HEK293 (cell line): ENCODE measurements at regions not wholly inside any gene's neighbourhood (a gene's known extent, or its start where the extent isn't known, plus 50 kb on each side); places are given as distances from the start of the nearest gene placed in this dataset.

Experiments
- CTCF ChIA-PET: fragments of 350-600 bp; formaldehyde crosslinking; extraction: SDS; loops from one replicate; lab custom pipeline; 2021; ENCODE audit warnings: antibody characterized with exemption; lab: Yijun Ruan, JAX
- POLR2A ChIA-PET: fragments of 300-600 bp; formaldehyde crosslinking; extraction: SDS; loops from one replicate; lab custom pipeline; 2020; ENCODE audit warnings: antibody characterized with exemption, inconsistent platforms; lab: Yijun Ruan, JAX
- H3K27ac ChIP-seq: fragments of 200-500 bp; sonication (Bioruptor generic); 2 replicates; pipeline ENCODE4 v1.5.1; 2014; ENCODE audit warnings: low read depth, low read length, control low read depth, inconsistent platforms; ENCODE audit errors: extremely low read depth
- H3K36me3 ChIP-seq, 2 experiments: fragments of 200-500 bp in 1 of 2; sonication (Bioruptor generic) in 1 of 2; 1 replicate in 1 of 2; 2 replicates in 1 of 2; pipeline ENCODE4 v1.5.1; 2014 to 2017; ENCODE audit warnings: inconsistent platforms in 2 of 2, low read length in 2 of 2; ENCODE audit not compliant: control insufficient read depth in 2 of 2, insufficient read depth in 1 of 2
- H3K4me1 ChIP-seq: fragments of 200-500 bp; sonication (Bioruptor generic); 2 replicates; pipeline ENCODE4 v1.5.1; 2014; ENCODE audit warnings: mild to moderate bottlenecking, low read length, inconsistent platforms; ENCODE audit not compliant: control insufficient read depth, insufficient read depth
- H3K4me3 ChIP-seq: 2 replicates; pipeline ENCODE4 v1.5.1; 2011; ENCODE audit warnings: low read depth, mild to moderate bottlenecking, control low read depth, low read length, moderate library complexity
- H3K9me3 ChIP-seq: fragments of 200-500 bp; sonication (Bioruptor generic); 2 replicates; pipeline ENCODE4 v1.5.1; 2014; ENCODE audit warnings: low read depth, low read length, inconsistent platforms; ENCODE audit not compliant: control insufficient read depth, insufficient read depth
- EGR2 ChIP-seq: fragments of 450-650 bp; formaldehyde crosslinking; IDR thresholded peaks from 2 replicates; pipeline ENCODE4 v1.5.1; 2016; ENCODE audit warnings: low read depth, missing biosample characterization, missing genetic modification characterization
- FEZF1 ChIP-seq: fragments of 450-650 bp; formaldehyde crosslinking; IDR thresholded peaks from 2 replicates; pipeline ENCODE4 v1.5.1; 2016; ENCODE audit warnings: missing biosample characterization, missing genetic modification characterization
- IKZF3 ChIP-seq: fragments of 450-650 bp; IDR thresholded peaks from 2 replicates; pipeline ENCODE4 v1.5.0; 2018; ENCODE audit warnings: missing biosample characterization, mild to moderate bottlenecking, missing genetic modification characterization, moderate library complexity
- KLF10 ChIP-seq: fragments of 450-650 bp; IDR thresholded peaks from 2 replicates; pipeline ENCODE4 v1.5.1; 2018; ENCODE audit warnings: missing biosample characterization, mild to moderate bottlenecking, missing genetic modification characterization
- KLF7 ChIP-seq: fragments of 450-650 bp; formaldehyde crosslinking; IDR thresholded peaks from 2 replicates; pipeline ENCODE4 v1.5.1; 2016; ENCODE audit warnings: missing biosample characterization, missing genetic modification characterization, borderline replicate concordance
- MYNN ChIP-seq: fragments of 450-650 bp; formaldehyde crosslinking; IDR thresholded peaks from 2 replicates; pipeline ENCODE4 v1.5.1; 2016; ENCODE audit warnings: missing biosample characterization, missing genetic modification characterization, borderline replicate concordance
- MZF1 ChIP-seq: fragments of 450-650 bp; formaldehyde crosslinking; IDR thresholded peaks from 2 replicates; pipeline ENCODE4 v1.5.1; 2017; ENCODE audit warnings: missing biosample characterization, missing genetic modification characterization, borderline replicate concordance
- SALL2 ChIP-seq: fragments of 450-650 bp; formaldehyde crosslinking; IDR thresholded peaks from 2 replicates; pipeline ENCODE4 v1.5.0; 2017; ENCODE audit warnings: missing biosample characterization, mild to moderate bottlenecking, missing genetic modification characterization, borderline replicate concordance
- SCRT2 ChIP-seq: fragments of 450-650 bp; formaldehyde crosslinking; IDR thresholded peaks from 2 replicates; pipeline ENCODE4 v1.5.1; 2016; ENCODE audit warnings: missing biosample characterization, missing genetic modification characterization
- SP2 ChIP-seq: fragments of 450-650 bp; formaldehyde crosslinking; IDR thresholded peaks from 2 replicates; pipeline ENCODE4 v1.5.1; 2016; ENCODE audit warnings: missing biosample characterization, missing genetic modification characterization
- TRIM28 ChIP-seq: IDR thresholded peaks from 2 replicates; pipeline ENCODE4 v1.6.1; 2011; ENCODE audit warnings: low read length, control low read depth, borderline replicate concordance
- YY1 ChIP-seq: fragments of 450-650 bp; formaldehyde crosslinking; IDR thresholded peaks from 2 replicates; pipeline ENCODE4 v1.5.1; 2018; ENCODE audit warnings: missing biosample characterization, missing genetic modification characterization
- ZNF10 ChIP-seq: fragments of 450-650 bp; formaldehyde crosslinking; IDR thresholded peaks from 2 replicates; pipeline ENCODE4 v1.5.1; 2017; ENCODE audit warnings: missing biosample characterization, missing genetic modification characterization
- ZNF174 ChIP-seq: fragments of 450-650 bp; formaldehyde crosslinking; IDR thresholded peaks from 2 replicates; pipeline ENCODE4 v1.5.0; 2017; ENCODE audit warnings: missing biosample characterization, mild to moderate bottlenecking, missing genetic modification characterization
- ZNF211 ChIP-seq: fragments of 450-650 bp; formaldehyde crosslinking; IDR thresholded peaks from 2 replicates; pipeline ENCODE4 v1.5.1; 2016; ENCODE audit warnings: low read depth, missing biosample characterization, missing genetic modification characterization
- ZNF354C ChIP-seq: fragments of 450-650 bp; formaldehyde crosslinking; IDR thresholded peaks from 2 replicates; pipeline ENCODE4 v1.5.1; 2016; ENCODE audit warnings: missing biosample characterization, missing genetic modification characterization, low read depth, borderline replicate concordance
- ZNF366 ChIP-seq: fragments of 450-650 bp; formaldehyde crosslinking; conservative IDR thresholded peaks from 2 replicates; pipeline ENCODE4 v1.5.1; 2016; ENCODE audit warnings: missing biosample characterization, missing genetic modification characterization
- ZNF404 ChIP-seq: fragments of 450-650 bp; formaldehyde crosslinking; IDR thresholded peaks from 2 replicates; pipeline ENCODE4 v1.5.1; 2017; ENCODE audit warnings: missing biosample characterization, missing genetic modification characterization
- ZNF501 ChIP-seq: fragments of 450-650 bp; formaldehyde crosslinking; IDR thresholded peaks from 2 replicates; pipeline ENCODE4 v1.5.1; 2016; ENCODE audit warnings: missing biosample characterization, missing genetic modification characterization
- ZNF530 ChIP-seq: fragments of 450-650 bp; formaldehyde crosslinking; IDR thresholded peaks from 2 replicates; pipeline ENCODE4 v1.5.1; 2016; ENCODE audit warnings: low read depth, missing biosample characterization, missing genetic modification characterization
- ZNF548 ChIP-seq: fragments of 450-650 bp; formaldehyde crosslinking; IDR thresholded peaks from 2 replicates; pipeline ENCODE4 v1.5.1; 2016; ENCODE audit warnings: missing biosample characterization, missing genetic modification characterization
- ZNF571 ChIP-seq: fragments of 450-650 bp; formaldehyde crosslinking; IDR thresholded peaks from 2 replicates; pipeline ENCODE4 v1.5.0; 2017; ENCODE audit warnings: missing biosample characterization, missing genetic modification characterization
- ZNF621 ChIP-seq: fragments of 450-650 bp; formaldehyde crosslinking; IDR thresholded peaks from 2 replicates; pipeline ENCODE4 v1.5.1; 2017; ENCODE audit warnings: missing biosample characterization, missing genetic modification characterization
- ZNF654 ChIP-seq: fragments of 450-650 bp; formaldehyde crosslinking; IDR thresholded peaks from 2 replicates; pipeline ENCODE4 v1.5.1; 2016; ENCODE audit warnings: low read depth, missing biosample characterization, missing genetic modification characterization
- TF ChIP-seq, protein P1 (sequence below): fragments of 450-650 bp; formaldehyde crosslinking; IDR thresholded peaks from 2 replicates; pipeline ENCODE4 v1.5.1; 2016; ENCODE audit warnings: missing biosample characterization, missing genetic modification characterization
- TF ChIP-seq, protein P2 (sequence below): fragments of 450-650 bp; formaldehyde crosslinking; IDR thresholded peaks from 2 replicates; pipeline ENCODE4 v1.5.1; 2016; ENCODE audit warnings: missing biosample characterization, missing genetic modification characterization
- TF ChIP-seq, protein P3 (sequence below): fragments of 450-650 bp; IDR thresholded peaks from 2 replicates; pipeline ENCODE4 v1.5.1; 2018; ENCODE audit warnings: missing biosample characterization, missing genetic modification characterization
- TF ChIP-seq, protein P4 (sequence below): fragments of 450-650 bp; formaldehyde crosslinking; IDR thresholded peaks from 2 replicates; pipeline ENCODE4 v1.5.1; 2016; ENCODE audit warnings: missing biosample characterization, missing genetic modification characterization
- TF ChIP-seq, protein P5 (sequence below): fragments of 450-650 bp; formaldehyde crosslinking; IDR thresholded peaks from 2 replicates; pipeline ENCODE4 v1.5.1; 2017; ENCODE audit warnings: missing biosample characterization, missing genetic modification characterization

DNA sequence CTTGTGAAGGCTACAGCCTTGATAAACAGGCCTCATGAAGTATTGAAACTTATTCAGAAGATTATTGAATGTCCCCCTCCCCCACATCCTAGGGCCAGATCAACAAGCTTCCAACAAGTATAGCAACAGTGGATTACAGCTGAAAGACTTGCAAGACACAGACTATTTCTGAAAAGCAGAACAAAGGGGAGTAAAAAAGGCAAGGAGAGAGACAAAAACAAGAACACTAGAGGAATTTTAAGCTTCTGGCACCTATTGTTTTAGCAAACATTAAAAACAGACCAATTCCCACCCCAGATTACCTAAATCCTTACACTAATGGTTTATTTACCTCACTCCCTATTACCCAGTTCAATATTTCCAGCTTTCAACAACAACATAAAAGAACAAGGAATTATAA lies 446.3 kb upstream of the FSTL5 start:
- Histone ChIP-seq H3K36me3 (no peaks in the 10 kb centered on the region), H3K4me1 (no peaks in the 10 kb centered on the region), H3K27ac (no peak overlapping the region), H3K9me3 (no peaks in the 10 kb centered on the region), H3K4me3 (no peak overlapping the region)
- ChIA-PET POLR2A (no interaction called here), CTCF (interaction anchor here (0.6 kb wide), 1 partner anchor 49 kb away, joined by 3 read pairs; no protein-coding TSS in a partner anchor)
- TF ChIP-seq ZNF621 (no peak), ZNF530 (tag by site-specific recombination) (no peak), MZF1 (tag by site-specific recombination) (no peak), ZNF211 (tag by site-specific recombination) (no peak), SALL2 (no peak), TRIM28 (no peak), KLF10 (tag by site-specific recombination) (no peak), MYNN (tag by site-specific recombination) (no peak), ZNF366 (tag by site-specific recombination) (no peak), ZNF354C (tag by site-specific recombination) (no peak), ZNF404 (tag by site-specific recombination) (no peak), ZNF548 (tag by site-specific recombination) (no peak), SCRT2 (tag by site-specific recombination) (no peak), ZNF654 (tag by site-specific recombination) (no peak), FEZF1 (tag by site-specific recombination) (no peak), EGR2 (tag by site-specific recombination) (no peak), KLF7 (tag by site-specific recombination) (no peak)
- TF ChIP-seq, protein P1, sequence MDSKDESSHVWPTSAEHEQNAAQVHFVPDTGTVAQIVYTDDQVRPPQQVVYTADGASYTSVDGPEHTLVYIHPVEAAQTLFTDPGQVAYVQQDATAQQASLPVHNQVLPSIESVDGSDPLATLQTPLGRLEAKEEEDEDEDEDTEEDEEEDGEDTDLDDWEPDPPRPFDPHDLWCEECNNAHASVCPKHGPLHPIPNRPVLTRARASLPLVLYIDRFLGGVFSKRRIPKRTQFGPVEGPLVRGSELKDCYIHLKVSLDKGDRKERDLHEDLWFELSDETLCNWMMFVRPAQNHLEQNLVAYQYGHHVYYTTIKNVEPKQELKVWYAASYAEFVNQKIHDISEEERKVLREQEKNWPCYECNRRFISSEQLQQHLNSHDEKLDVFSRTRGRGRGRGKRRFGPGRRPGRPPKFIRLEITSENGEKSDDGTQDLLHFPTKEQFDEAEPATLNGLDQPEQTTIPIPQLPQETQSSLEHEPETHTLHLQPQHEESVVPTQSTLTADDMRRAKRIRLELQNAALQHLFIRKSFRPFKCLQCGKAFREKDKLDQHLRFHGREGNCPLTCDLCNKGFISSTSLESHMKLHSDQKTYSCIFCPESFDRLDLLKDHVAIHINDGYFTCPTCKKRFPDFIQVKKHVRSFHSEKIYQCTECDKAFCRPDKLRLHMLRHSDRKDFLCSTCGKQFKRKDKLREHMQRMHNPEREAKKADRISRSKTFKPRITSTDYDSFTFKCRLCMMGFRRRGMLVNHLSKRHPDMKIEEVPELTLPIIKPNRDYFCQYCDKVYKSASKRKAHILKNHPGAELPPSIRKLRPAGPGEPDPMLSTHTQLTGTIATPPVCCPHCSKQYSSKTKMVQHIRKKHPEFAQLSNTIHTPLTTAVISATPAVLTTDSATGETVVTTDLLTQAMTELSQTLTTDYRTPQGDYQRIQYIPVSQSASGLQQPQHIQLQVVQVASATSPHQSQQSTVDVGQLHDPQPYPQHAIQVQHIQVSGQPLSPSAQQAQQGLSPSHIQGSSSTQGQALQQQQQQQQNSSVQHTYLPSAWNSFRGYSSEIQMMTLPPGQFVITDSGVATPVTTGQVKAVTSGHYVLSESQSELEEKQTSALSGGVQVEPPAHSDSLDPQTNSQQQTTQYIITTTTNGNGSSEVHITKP (tag by site-specific recombination): no peak
- TF ChIP-seq, protein P2, sequence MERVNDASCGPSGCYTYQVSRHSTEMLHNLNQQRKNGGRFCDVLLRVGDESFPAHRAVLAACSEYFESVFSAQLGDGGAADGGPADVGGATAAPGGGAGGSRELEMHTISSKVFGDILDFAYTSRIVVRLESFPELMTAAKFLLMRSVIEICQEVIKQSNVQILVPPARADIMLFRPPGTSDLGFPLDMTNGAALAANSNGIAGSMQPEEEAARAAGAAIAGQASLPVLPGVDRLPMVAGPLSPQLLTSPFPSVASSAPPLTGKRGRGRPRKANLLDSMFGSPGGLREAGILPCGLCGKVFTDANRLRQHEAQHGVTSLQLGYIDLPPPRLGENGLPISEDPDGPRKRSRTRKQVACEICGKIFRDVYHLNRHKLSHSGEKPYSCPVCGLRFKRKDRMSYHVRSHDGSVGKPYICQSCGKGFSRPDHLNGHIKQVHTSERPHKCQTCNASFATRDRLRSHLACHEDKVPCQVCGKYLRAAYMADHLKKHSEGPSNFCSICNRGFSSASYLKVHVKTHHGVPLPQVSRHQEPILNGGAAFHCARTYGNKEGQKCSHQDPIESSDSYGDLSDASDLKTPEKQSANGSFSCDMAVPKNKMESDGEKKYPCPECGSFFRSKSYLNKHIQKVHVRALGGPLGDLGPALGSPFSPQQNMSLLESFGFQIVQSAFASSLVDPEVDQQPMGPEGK (tag by site-specific recombination): no peak
- TF ChIP-seq, protein P3, sequence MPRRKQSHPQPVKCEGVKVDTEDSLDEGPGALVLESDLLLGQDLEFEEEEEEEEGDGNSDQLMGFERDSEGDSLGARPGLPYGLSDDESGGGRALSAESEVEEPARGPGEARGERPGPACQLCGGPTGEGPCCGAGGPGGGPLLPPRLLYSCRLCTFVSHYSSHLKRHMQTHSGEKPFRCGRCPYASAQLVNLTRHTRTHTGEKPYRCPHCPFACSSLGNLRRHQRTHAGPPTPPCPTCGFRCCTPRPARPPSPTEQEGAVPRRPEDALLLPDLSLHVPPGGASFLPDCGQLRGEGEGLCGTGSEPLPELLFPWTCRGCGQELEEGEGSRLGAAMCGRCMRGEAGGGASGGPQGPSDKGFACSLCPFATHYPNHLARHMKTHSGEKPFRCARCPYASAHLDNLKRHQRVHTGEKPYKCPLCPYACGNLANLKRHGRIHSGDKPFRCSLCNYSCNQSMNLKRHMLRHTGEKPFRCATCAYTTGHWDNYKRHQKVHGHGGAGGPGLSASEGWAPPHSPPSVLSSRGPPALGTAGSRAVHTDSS (tag by site-specific recombination): no peak

DNA sequence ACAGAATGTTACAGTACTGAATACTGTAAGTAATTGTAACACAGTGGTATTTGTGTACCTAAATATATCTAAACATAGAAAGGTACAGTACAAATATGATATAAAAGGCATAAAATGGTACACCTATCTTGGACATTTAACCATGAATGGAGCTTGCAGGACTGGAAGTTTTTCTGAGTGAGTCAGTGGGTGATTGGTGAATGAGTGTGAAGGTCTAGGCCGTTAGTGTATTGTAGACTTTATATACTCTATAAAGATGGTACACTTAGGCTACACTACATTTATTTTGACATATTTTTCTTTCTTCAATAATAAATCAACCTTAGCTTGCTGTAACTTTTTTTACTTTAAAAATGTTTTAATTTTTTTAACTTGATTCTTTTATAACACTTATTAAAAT lies 422.5 kb upstream of the FSTL5 start:
- H3K27ac ChIP-seq: no peak overlapping the region
- no peaks in the 10 kb centered on the region for H3K36me3 ChIP-seq
- no peak overlapping the region for H3K4me3 ChIP-seq
- no peaks in the 10 kb centered on the region for H3K9me3 ChIP-seq
- H3K4me1 ChIP-seq: no peaks in the 10 kb centered on the region
- POLR2A ChIA-PET: no interaction called here
- CTCF ChIA-PET: no interaction called here
- TF ChIP-seq, protein P4, sequence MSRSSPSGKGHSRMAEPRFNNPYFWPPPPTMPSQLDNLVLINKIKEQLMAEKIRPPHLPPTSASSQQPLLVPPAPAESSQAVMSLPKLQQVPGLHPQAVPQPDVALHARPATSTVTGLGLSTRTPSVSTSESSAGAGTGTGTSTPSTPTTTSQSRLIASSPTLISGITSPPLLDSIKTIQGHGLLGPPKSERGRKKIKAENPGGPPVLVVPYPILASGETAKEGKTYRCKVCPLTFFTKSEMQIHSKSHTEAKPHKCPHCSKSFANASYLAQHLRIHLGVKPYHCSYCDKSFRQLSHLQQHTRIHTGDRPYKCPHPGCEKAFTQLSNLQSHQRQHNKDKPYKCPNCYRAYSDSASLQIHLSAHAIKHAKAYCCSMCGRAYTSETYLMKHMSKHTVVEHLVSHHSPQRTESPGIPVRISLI (tag by site-specific recombination): no peak
- TF ChIP-seq ZNF174 (tag by site-specific recombination) (no peak), SP2 (no peak), YY1 (tag by site-specific recombination) (no peak), ZNF501 (tag by site-specific recombination) (no peak), IKZF3 (tag by site-specific recombination) (no peak), ZNF571 (no peak), ZNF10 (tag by site-specific recombination) (no peak), TRIM28 (no peak)
- TF ChIP-seq, protein P5, sequence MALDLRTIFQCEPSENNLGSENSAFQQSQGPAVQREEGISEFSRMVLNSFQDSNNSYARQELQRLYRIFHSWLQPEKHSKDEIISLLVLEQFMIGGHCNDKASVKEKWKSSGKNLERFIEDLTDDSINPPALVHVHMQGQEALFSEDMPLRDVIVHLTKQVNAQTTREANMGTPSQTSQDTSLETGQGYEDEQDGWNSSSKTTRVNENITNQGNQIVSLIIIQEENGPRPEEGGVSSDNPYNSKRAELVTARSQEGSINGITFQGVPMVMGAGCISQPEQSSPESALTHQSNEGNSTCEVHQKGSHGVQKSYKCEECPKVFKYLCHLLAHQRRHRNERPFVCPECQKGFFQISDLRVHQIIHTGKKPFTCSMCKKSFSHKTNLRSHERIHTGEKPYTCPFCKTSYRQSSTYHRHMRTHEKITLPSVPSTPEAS (tag by site-specific recombination): no peak
